GM12872 (cell line): ENCODE measurements at regions not wholly inside any gene's neighbourhood (a gene's known extent, or its start where the extent isn't known, plus 50 kb on each side); places are given as distances from the start of the nearest gene placed in this dataset.

Experiments used
- TF ChIP-seq, protein P1 (sequence below): IDR thresholded peaks from 3 replicates; pipeline ENCODE4 v1.5.1; 2011; ENCODE audit warnings: low read depth, mild to moderate bottlenecking, low read length, moderate library complexity; ENCODE audit not compliant: insufficient read depth

DNA sequence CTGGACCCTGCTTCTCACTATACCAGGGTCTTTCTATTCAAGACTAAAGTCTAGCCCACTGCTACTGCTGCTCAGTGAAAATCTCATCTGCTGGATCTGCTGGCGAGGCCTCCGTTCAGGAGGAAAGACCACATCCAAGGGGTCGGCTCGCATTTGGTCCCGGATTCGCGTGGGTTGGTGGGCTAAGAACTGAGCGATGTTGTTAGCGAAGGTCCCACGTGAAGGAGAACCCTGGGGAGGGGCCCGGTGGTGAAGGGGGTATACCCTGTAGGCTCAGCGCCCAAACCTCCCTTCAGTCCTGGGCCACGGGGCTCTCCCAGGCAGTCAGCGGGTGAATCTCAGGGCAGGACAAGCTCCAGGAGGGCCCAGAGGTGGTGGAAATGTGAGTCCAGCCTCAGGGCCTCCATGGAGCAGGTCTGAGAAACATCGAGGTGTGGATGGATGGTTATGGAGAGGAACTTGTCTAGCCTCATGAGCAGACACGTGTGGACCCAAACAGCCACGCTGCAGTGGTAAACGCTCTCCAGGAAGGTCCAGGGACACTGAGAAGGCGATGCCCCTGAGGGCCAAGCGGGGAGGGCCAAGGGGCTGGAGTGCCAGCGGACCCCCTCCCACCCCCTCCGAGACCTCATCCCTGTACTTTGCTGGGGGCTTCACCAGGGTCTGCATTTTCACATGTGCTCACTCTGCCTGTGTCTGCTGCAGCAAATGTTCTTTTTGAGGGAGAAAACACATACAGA is 152.3 kb downstream of the CTTN start:
- TF ChIP-seq, protein P1, sequence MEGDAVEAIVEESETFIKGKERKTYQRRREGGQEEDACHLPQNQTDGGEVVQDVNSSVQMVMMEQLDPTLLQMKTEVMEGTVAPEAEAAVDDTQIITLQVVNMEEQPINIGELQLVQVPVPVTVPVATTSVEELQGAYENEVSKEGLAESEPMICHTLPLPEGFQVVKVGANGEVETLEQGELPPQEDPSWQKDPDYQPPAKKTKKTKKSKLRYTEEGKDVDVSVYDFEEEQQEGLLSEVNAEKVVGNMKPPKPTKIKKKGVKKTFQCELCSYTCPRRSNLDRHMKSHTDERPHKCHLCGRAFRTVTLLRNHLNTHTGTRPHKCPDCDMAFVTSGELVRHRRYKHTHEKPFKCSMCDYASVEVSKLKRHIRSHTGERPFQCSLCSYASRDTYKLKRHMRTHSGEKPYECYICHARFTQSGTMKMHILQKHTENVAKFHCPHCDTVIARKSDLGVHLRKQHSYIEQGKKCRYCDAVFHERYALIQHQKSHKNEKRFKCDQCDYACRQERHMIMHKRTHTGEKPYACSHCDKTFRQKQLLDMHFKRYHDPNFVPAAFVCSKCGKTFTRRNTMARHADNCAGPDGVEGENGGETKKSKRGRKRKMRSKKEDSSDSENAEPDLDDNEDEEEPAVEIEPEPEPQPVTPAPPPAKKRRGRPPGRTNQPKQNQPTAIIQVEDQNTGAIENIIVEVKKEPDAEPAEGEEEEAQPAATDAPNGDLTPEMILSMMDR = no peak

DNA sequence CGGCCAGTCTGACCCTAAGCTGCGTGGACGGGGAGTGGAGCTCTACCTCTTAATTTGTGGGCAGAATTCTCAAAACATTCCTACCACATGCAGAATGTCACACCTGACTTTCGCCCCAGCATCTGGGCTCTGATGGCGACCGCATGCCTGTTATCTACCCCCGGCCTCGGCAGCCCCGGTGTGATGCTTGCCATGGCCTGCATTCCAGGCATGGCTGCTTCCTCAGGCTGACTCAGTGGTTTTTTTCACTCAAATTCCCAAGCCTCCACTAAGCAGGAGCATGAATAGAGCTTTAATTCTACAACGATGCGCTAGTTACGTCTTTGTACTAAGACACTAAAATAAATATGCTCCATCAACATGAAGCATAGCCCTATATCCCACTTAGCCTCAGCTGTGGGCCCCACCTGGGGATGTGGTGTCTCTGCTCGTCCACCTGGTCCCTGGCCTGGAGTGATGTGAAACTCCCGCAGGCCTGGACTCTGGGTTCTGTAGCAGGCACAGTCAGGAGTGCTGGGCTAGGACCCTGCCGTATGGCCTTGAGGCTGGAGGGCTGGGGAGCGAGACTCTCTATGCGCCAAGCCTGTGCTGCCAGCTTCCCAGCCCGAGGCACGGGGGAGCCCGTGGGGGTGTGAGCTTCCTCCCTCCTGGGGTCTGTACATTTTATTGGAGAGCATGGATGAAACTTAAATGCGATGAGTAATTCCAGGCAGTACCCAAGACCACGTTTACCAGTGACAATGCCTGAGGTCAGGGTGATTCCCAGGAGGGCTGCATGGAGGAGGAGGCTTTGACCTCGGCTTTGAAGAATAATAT is 153.2 kb downstream of the CTTN start:
- TF ChIP-seq, protein P1 = no peak

DNA sequence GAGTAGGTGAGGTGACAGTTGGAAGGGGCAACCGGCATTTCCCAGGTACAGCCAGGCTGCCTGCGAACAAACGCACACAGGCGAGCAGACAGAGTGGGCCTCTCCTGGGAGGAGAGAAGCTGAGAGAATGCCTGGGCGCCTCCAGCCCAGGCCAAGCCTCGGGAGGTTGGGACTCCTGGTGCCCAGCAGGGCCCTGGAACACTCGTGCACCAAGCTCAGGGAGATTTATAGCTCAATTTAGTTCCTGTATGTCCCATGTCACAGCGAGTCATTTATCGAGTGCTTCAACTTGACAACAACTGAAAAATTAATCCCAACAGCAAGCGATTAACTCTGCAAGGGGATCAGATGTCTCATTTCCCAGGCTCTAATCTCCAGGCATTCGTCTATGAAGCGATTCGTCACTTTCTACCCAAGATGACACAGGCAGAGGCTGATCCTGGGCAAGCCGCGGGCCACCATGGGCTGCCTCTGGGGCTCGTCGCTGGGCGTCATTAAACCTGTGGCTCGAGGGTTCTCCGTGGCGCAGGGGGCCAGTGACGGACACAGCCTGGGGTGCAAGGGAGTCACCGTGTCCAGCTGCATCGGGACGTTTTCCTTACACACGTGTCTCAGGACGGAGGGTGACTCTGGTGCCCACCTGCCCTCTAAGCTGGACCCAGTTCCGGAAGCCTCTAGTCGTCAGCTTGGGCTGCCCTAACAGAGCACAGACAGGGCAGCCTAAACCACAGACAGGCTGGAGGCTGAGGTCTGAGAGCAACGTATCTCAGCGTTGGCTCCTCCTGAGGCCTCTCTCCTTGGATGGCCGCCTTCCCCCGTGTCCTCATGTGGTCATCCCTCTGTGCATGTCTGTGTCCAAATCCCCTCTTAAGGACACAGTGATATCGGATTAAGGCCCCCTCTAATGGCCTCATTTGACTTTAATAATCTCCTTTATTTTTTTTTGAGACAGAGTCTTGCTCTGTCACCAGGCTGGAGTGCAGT is 154.1 kb downstream of the CTTN start:
- TF ChIP-seq, protein P1 = no peak

DNA sequence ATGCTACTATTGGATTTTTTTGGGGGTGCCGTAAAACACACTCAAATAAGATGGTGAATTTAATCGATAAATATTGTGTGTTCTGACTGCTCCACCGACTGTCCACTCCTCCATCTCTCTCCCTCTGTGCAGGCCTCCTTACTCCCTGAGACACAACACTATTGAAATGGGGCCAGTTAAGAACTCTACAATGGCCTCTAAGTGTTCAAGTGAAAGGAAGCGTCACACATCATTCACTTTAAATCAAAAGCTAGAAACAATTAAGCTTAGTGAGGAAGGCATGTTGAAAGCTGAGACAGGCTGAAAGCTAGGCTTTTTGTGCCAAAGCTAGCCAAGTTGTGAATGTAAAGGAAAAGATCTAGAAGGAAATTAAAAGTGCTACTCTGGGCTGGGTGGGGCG is 156.7 kb downstream of the CTTN start:
- TF ChIP-seq, protein P1 = no peak

DNA sequence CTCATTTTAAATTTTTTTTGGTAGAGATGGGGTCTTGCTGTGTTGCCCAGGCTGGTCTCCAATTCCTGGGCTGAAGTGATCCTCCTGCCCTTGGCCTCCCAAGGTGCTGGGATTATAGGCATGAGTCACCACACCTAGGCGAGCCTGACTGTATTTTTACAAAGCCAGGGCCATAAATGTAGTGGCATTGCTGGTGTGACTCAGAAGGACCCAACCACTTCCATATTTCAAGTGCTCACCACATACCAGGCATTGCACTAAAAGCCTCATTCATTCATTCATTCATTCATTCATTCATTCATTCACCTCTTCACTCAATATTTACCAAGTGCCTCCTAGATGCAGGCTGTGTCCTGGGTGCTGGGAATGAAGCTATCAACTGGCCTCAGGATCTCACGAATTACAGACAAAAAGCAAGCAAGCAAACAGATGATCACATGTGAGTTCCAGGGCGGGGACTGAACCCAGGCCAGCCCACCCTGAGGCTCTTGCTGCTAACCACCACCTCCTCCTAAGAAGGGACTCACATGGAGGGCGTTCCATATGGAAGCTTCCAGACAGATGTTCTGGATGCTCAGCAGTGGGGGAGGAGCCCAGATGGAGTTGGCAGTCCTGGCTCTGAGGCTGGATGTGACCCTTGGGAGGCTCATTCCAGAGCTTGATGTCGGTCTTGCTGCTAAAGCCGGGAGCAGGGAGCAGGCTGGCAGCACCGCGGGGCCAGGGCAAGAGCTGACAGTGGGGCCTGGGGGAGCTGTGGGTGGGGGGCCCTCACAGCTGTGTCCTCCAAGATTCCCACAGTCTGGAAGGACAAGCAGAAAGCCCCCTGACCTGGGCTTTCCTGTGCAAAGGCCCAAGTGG is 158.8 kb downstream of the CTTN start:
- TF ChIP-seq, protein P1 = no peak

DNA sequence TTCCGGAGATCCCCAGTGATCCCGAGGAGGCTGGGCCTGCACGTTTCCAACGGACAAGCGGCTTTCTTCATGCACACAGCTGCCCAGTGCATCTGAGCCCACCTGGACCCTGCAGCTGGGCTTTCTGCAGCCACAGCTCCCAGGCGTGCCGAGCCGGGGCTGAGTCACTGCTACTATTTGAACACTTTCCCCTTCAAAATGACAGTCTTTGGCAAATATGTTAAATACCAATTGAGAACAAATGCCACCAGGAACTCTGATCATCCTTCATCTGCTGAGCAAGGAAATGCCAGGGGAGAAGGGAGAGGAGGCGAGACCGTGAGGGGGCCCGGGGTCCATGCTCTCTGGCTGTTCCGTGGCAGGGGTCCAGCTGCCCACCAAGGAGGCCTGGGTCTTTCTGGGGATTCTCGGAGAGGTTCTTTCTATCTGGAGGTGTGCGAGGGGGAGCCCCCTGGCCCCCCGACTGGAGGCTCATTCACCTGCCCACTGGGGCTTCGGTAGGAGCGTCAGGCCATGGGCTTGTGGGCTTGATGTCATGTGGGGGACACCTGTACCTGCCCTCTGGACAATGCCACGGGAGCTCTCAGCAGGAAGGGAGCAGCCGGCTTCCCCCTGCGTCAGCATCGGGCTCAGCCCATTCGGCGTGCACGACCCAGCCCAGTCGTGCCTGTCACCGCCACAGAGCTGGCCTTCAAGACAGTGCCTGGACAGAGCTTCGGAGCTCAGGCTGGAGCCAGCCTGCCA is 159.6 kb downstream of the CTTN start:
- TF ChIP-seq, protein P1 = no peak
